ENCODE measurements at regions not wholly inside any gene's neighbourhood (a gene's known extent, or its start where the extent isn't known, plus 50 kb on each side); places are given as distances from the start of the nearest gene placed in this dataset.
"Not testable (repeated sequence)": the region's sequence is repeated elsewhere in the genome, so short reads cannot be mapped to it uniquely, and the experiment has no call there.

- no peak for DNase-seq
These were observed 423.2 kb downstream of the PYDC2 start for GRCh38 chr3:191884132-191884531.

GRCh38 chr3:191889106-191889505 lies 428.1 kb downstream of the PYDC2 start:
- no peak for DNase-seq

GRCh38 chr3:191889756-191890155 lies 428.8 kb downstream of the PYDC2 start:
- DNase-seq, result no peak

GRCh38 chr3:191894406-191894805 lies 433.4 kb downstream of the PYDC2 start:
- no peak for DNase-seq

- no peak for DNase-seq
These were observed 440.8 kb downstream of the PYDC2 start for GRCh38 chr3:191901741-191902140.

GRCh38 chr3:191912616-191913204 lies 451.7 kb downstream of the PYDC2 start:
- DNase-seq, result no peak

GRCh38 chr3:191915712-191916111 lies 454.7 kb downstream of the PYDC2 start:
- no peak for DNase-seq

GRCh38 chr3:191919491-191920026 lies 458.6 kb downstream of the PYDC2 start:
- DNase-seq, result no peak

GRCh38 chr3:191922570-191922969 lies 461.6 kb downstream of the PYDC2 start:
- no peak for DNase-seq

GRCh38 chr3:191927183-191927817 lies 466.3 kb downstream of the PYDC2 start:
- not testable (repeated sequence) for DNase-seq

- DNase-seq, result not testable (repeated sequence)
These were observed 467.0 kb downstream of the PYDC2 start for GRCh38 chr3:191927998-191928397.

GRCh38 chr3:191944835-191945234 lies 483.9 kb downstream of the PYDC2 start:
- DNase-seq, result no peak

- no peak for DNase-seq
These were observed 491.2 kb downstream of the PYDC2 start for GRCh38 chr3:191952186-191952585.

GRCh38 chr3:191952609-191953008 lies 491.6 kb downstream of the PYDC2 start:
- no peak for DNase-seq

- peak; percentile 10 for DNase-seq
These were observed 498.2 kb downstream of the PYDC2 start for GRCh38 chr3:191958980-191959671.

- DNase-seq, result no peak
These were observed 499.0 kb downstream of the PYDC2 start for GRCh38 chr3:191959876-191960413.

- DNase-seq, result no peak
These were observed 500.1 kb downstream of the PYDC2 start for GRCh38 chr3:191961022-191961421.

- no peak for DNase-seq
These were observed 500.6 kb downstream of the PYDC2 start for GRCh38 chr3:191961529-191961928.

GRCh38 chr3:191962324-191962723 lies 501.4 kb downstream of the PYDC2 start:
- DNase-seq, result no peak

GRCh38 chr3:191963182-191963581 lies 502.2 kb downstream of the PYDC2 start:
- DNase-seq, result no peak

- DNase-seq, result no peak
These were observed 505.6 kb downstream of the PYDC2 start for GRCh38 chr3:191966556-191966955.

- DNase-seq, result no peak
These were observed 507.3 kb downstream of the PYDC2 start for GRCh38 chr3:191968299-191968698.

- no peak for DNase-seq
These were observed 511.9 kb downstream of the PYDC2 start for GRCh38 chr3:191972714-191973398.
